ENCODE measurements at regions not wholly inside any gene's neighbourhood (a gene's known extent, or its start where the extent isn't known, plus 50 kb on each side); places are given as distances from the start of the nearest gene placed in this dataset.
"Not testable (repeated sequence)": the region's sequence is repeated elsewhere in the genome, so short reads cannot be mapped to it uniquely, and the experiment has no call there.

- DNase-seq (ENCODE audit: low spot score in 2 of 2); H3K27me3 Mint-ChIP-seq; H3K27ac Mint-ChIP-seq (ENCODE audit: low read depth); H3K4me3 Mint-ChIP-seq; H3K36me3 Mint-ChIP-seq (ENCODE audit: insufficient read depth); H3K9me3 Mint-ChIP-seq; H3K4me1 Mint-ChIP-seq; ATAC-seq (replicated peaks; ENCODE audit: extremely low read depth, poor library complexity, severe bottlenecking): not testable (repeated sequence)
These were observed 124.2 kb downstream of the KCNRG start for GRCh38 chr13:50139435-50139934.

DNA sequence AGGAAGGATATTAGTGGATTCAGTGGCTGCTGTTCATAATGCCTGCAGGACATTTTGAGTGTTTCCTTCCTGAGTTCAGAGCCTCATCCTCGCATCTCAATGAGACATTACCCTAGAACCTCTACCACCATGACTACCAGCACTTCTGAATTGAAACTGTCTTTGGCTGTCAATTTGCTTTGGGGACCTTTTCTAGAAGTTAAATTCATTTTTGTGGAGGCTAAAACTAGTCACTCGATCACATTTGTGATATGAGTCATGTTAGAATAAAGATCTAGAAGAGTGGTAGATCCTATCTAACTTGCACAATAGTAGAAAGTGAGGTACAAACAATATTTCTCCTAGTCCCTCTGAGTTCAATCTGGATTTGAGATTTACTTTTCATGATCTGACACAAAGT is 124.9 kb downstream of the KCNRG start:
- Mint-ChIP-seq H3K27ac (ENCODE audit: low read depth) (no peak overlapping the region), H3K4me1 (no peaks in the 10 kb centered on the region), H3K27me3 (no peaks in the 10 kb centered on the region), H3K4me3 (no peak overlapping the region), H3K36me3 (ENCODE audit: insufficient read depth) (no peaks in the 10 kb centered on the region), H3K9me3 (no peaks in the 10 kb centered on the region)
- no peak for DNase-seq (ENCODE audit: low spot score in 2 of 2)
- ATAC-seq (replicated peaks; ENCODE audit: extremely low read depth, poor library complexity, severe bottlenecking), result no peak

DNA sequence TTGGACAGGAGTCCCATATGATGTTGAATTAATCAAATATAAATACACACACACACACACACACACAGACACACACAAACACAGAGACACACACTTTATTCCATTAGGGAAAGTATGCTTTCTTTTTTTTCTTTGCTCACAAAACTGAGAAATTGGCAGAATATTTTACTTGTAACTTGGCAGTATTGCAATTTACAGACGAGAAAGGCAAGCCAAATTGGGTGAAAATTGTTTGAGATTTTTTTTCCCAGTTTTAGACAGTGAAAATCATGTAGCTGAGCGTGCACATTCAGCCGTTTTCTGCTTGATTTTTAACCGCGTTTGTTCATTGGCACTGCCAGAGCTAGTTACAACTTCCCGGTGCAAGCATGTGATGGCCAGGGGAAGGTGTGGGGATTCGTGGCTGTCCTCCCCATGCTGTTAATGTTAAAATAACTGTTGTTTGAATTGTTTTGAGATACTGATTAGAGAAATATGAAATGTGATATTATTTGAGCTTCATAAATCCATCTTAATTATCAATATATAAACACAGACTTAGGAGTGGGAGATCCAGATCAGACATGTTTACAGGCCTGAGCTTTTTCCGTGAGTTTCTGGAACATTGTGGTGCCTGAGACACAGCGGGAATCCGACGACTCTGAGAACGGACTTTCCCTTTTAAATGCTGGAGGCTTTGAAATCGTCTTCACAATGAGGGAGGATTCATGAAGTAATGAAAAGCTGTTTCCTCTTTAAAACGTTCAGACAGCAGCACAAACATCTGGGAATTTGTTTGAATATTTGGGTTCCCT is 125.5 kb downstream of the KCNRG start:
- Mint-ChIP-seq H3K36me3 (ENCODE audit: insufficient read depth) (no peaks in the 10 kb centered on the region), H3K4me3 (no peak overlapping the region), H3K27me3 (no peaks in the 10 kb centered on the region), H3K4me1 (no peaks in the 10 kb centered on the region), H3K9me3 (no peaks in the 10 kb centered on the region), H3K27ac (ENCODE audit: low read depth) (no peak overlapping the region)
- no peak for ATAC-seq (replicated peaks; ENCODE audit: extremely low read depth, poor library complexity, severe bottlenecking)
- DNase-seq (ENCODE audit: low spot score in 2 of 2), result no peak

DNA sequence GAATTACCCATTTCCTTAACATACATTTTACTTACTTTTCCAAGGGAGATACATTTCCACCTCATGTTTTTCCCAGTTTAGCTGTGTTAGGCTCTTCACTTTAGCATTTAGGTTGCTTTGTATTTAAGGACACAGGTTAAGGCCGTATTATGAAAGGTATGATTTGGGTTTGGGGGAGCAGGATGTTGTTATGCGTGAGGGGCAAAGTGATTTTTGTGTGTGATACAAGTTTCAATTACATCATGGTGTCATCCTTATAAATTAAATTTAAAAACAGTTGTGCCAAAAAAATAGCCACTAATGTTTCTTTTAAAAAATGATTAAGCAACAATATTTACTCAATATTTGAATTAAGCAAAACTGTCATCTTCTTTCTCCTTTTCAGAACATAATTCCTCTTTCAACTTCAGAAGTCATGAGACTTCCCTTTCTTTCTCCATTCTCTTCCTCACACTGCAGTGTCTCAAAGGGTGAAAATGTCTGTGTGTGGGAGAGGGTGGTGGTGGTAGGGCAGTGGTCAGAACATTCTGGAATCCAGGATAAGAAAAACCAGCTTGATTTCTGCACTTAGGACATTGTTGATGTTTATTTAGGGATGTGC is 126.2 kb downstream of the KCNRG start:
- H3K4me1 Mint-ChIP-seq, result no peaks in the 10 kb centered on the region
- ATAC-seq (replicated peaks; ENCODE audit: extremely low read depth, poor library complexity, severe bottlenecking) (no peak), DNase-seq (ENCODE audit: low spot score in 2 of 2) (no peak)
- no peaks in the 10 kb centered on the region for H3K9me3 Mint-ChIP-seq
- no peaks in the 10 kb centered on the region for H3K36me3 Mint-ChIP-seq (ENCODE audit: insufficient read depth)
- no peaks in the 10 kb centered on the region for H3K27me3 Mint-ChIP-seq
- H3K27ac Mint-ChIP-seq (ENCODE audit: low read depth), result no peak overlapping the region
- H3K4me3 Mint-ChIP-seq, result no peak overlapping the region

DNA sequence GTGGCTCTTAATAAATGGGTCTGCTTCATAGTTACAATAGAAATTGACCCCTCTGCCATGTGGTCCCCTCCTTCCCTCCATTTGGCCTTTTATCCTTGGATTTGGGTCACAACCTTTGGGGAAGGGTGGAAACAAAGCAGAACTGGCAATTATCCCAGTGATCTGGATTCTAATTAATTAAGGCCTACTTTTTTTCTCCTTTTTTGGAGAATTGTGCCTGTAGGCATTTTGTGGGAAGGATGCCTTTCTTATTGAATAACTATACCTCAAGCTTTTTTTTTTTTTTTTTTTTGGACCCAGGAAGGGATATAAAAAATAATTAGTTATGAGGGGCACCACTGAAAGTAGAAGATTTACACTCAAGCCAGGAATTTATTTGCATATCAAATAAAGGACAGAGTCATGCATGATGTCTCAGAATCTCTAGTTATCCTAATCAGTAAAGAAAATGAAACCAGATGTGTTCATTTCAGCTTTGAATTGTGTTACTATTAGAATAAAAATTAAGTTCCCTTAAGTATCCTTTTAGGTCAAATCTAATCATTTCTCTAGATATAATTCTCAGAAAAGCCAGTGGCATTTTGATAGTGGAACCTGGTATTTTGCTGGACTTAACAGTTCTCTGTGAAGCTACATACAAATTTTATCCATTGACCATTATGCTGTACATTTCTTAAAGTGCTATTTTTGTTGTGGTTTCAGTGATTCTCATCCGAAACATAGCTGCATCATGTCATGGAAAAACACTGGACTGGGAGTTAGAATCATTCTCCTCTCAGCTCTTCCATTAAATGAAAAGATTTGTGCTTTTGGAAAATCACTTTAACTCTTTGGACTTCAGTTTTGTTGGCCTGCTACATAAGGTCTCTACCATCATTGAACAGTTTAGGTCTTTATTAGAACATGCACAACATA is 129.3 kb downstream of the KCNRG start:
- Mint-ChIP-seq H3K9me3 (no peaks in the 10 kb centered on the region), H3K27ac (ENCODE audit: low read depth) (no peak overlapping the region), H3K4me3 (no peak overlapping the region), H3K36me3 (ENCODE audit: insufficient read depth) (no peaks in the 10 kb centered on the region), H3K27me3 (no peaks in the 10 kb centered on the region), H3K4me1 (no peaks in the 10 kb centered on the region)
- no peak for DNase-seq (ENCODE audit: low spot score in 2 of 2)
- no peak for ATAC-seq (replicated peaks; ENCODE audit: extremely low read depth, poor library complexity, severe bottlenecking)

DNA sequence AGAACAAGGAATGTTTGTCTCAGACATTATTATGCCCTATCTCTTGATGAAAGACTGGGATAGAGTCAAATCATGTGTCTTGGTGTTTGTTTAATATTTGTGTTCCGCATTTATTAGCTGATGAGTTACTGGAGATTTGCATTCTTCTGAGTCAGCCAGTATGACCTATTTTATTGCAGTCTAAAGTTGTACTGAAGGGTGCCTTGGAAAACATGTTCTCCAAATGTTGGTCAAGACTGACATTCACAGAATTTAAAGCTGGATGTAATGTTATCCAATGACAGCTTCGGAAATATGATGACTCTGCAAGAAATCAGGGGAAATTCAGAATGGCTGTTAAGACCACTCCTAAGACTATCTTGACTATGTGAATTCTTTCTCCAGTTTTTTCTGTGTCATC is 134.0 kb downstream of the KCNRG start:
- Mint-ChIP-seq H3K27me3 (no peaks in the 10 kb centered on the region), H3K9me3 (no peaks in the 10 kb centered on the region), H3K27ac (ENCODE audit: low read depth) (no peak overlapping the region), H3K36me3 (ENCODE audit: insufficient read depth) (no peaks in the 10 kb centered on the region), H3K4me1 (peaks cover 18% of the 10 kb centered on the region), H3K4me3 (no peak overlapping the region)
- ATAC-seq (replicated peaks; ENCODE audit: extremely low read depth, poor library complexity, severe bottlenecking) (no peak), DNase-seq (ENCODE audit: low spot score in 2 of 2) (no peak)

GRCh38 chr13:50149932-50150331 is 134.7 kb downstream of the KCNRG start:
- no peak overlapping the region for H3K4me3 Mint-ChIP-seq
- peaks cover 18% of the 10 kb centered on the region for H3K4me1 Mint-ChIP-seq
- H3K27me3 Mint-ChIP-seq, result no peaks in the 10 kb centered on the region
- DNase-seq (ENCODE audit: low spot score in 2 of 2), result no peak
- no peaks in the 10 kb centered on the region for H3K36me3 Mint-ChIP-seq (ENCODE audit: insufficient read depth)
- H3K9me3 Mint-ChIP-seq, result no peaks in the 10 kb centered on the region
- no peak overlapping the region for H3K27ac Mint-ChIP-seq (ENCODE audit: low read depth)
- no peak for ATAC-seq (replicated peaks; ENCODE audit: extremely low read depth, poor library complexity, severe bottlenecking)

DNA sequence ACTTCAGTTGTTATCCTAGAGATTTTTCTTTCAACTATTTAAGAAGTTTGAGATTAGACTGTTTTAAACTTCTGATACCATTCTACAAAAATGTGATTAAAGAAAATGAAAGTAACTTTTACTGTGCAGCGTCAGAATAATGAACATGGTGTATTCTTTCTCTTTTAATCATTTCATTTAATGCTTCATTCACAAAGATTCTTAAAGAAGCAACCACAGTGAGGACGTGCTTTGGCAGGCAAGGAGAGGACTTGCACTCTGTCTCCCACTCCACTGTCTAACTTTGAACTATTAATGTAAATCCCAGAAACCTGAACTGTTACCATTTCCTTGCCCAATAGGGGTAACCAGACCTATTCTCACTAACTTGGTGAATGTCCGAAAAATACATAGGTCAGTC is 137.0 kb downstream of the KCNRG start:
- no peak for ATAC-seq (replicated peaks; ENCODE audit: extremely low read depth, poor library complexity, severe bottlenecking)
- H3K4me1 Mint-ChIP-seq, result peaks cover 18% of the 10 kb centered on the region
- H3K27ac Mint-ChIP-seq (ENCODE audit: low read depth), result peak overlapping the region; percentile 70
- no peaks in the 10 kb centered on the region for H3K36me3 Mint-ChIP-seq (ENCODE audit: insufficient read depth)
- peak overlapping the region; percentile 73 for H3K4me3 Mint-ChIP-seq
- H3K9me3 Mint-ChIP-seq, result no peaks in the 10 kb centered on the region
- no peak for DNase-seq (ENCODE audit: low spot score in 2 of 2)
- H3K27me3 Mint-ChIP-seq, result no peaks in the 10 kb centered on the region

- Mint-ChIP-seq H3K27ac (ENCODE audit: low read depth) (peak overlapping the region; percentile 70), H3K9me3 (no peaks in the 10 kb centered on the region), H3K4me1 (peaks cover 18% of the 10 kb centered on the region), H3K4me3 (peak overlapping the region; percentile 73), H3K27me3 (no peaks in the 10 kb centered on the region), H3K36me3 (ENCODE audit: insufficient read depth) (no peaks in the 10 kb centered on the region)
- ATAC-seq (replicated peaks; ENCODE audit: extremely low read depth, poor library complexity, severe bottlenecking), result peak; percentile 54
- no peak for DNase-seq (ENCODE audit: low spot score in 2 of 2)
These were observed 137.5 kb downstream of the KCNRG start for GRCh38 chr13:50152655-50153309.

DNA sequence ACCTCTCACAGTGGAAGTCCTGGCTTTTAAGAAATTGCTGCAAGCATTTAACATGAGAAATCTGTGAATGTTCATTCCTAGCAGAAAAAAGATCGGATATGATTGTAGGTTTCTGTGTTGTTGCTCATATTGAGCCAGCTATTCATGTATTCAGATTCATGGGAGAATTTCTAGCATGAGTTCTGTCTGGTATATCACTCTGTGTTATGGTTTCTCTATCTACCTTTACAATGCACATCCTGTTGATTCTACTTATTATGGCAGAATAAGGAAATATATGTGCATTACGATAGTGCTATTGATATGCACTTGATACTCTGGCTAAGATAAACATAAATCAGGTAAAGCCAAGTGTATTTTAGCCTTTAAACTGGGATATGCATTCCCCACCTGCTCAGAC is 138.2 kb downstream of the KCNRG start:
- Mint-ChIP-seq H3K4me1 (peaks cover 18% of the 10 kb centered on the region), H3K27me3 (no peaks in the 10 kb centered on the region), H3K27ac (ENCODE audit: low read depth) (peak overlapping the region; percentile 70), H3K9me3 (no peaks in the 10 kb centered on the region), H3K4me3 (peak overlapping the region; percentile 73), H3K36me3 (ENCODE audit: insufficient read depth) (no peaks in the 10 kb centered on the region)
- DNase-seq (ENCODE audit: low spot score in 2 of 2), result no peak
- ATAC-seq (replicated peaks; ENCODE audit: extremely low read depth, poor library complexity, severe bottlenecking), result no peak

DNA sequence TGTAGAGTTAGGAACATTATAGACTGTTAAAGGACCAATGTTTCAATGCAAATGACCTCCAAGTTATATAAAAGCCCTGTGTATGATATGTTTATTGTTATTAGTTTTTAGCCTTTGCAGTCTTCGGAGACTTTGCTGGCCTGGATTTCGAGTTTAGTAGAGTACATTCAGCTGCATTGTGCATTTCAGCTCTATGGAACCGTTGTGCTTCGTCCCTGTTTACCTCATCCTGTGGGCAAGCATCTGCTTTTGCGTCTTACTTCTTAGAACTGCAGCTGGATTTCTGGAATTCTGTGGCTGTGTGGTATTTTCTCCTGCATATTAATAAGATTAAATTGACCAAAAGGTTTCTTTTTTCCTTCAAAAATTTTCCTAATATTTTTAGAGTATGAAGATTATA is 138.6 kb downstream of the KCNRG start:
- no peak overlapping the region for H3K27ac Mint-ChIP-seq (ENCODE audit: low read depth)
- ATAC-seq (replicated peaks; ENCODE audit: extremely low read depth, poor library complexity, severe bottlenecking), result no peak
- DNase-seq (ENCODE audit: low spot score in 2 of 2), result no peak
- no peak overlapping the region for H3K4me3 Mint-ChIP-seq
- no peaks in the 10 kb centered on the region for H3K9me3 Mint-ChIP-seq
- H3K36me3 Mint-ChIP-seq (ENCODE audit: insufficient read depth), result no peaks in the 10 kb centered on the region
- H3K4me1 Mint-ChIP-seq, result peaks cover 18% of the 10 kb centered on the region
- no peaks in the 10 kb centered on the region for H3K27me3 Mint-ChIP-seq

GRCh38 chr13:50154697-50155096 is 139.5 kb downstream of the KCNRG start:
- Mint-ChIP-seq H3K4me3 (no peak overlapping the region), H3K36me3 (ENCODE audit: insufficient read depth) (no peaks in the 10 kb centered on the region), H3K27ac (ENCODE audit: low read depth) (no peak overlapping the region), H3K4me1 (peaks cover 18% of the 10 kb centered on the region), H3K9me3 (no peaks in the 10 kb centered on the region), H3K27me3 (no peaks in the 10 kb centered on the region)
- DNase-seq (ENCODE audit: low spot score in 2 of 2) (no peak), ATAC-seq (replicated peaks; ENCODE audit: extremely low read depth, poor library complexity, severe bottlenecking) (no peak)

Measured in central memory CD8-positive, alpha-beta T cell (primary cell).